ENCODE measurements at regions not wholly inside any gene's neighbourhood (a gene's known extent, or its start where the extent isn't known, plus 50 kb on each side); places are given as distances from the start of the nearest gene placed in this dataset.
"Not testable (repeated sequence)": the region's sequence is repeated elsewhere in the genome, so short reads cannot be mapped to it uniquely, and the experiment has no call there.

- DNase-seq = no peak
Measured at GRCh38 chr4:63302078-63302477, 1107.2 kb downstream of the TECRL start.

- DNase-seq = no peak
Measured at GRCh38 chr4:63296773-63297172, 1112.5 kb downstream of the TECRL start.

- DNase-seq = no peak
Measured at GRCh38 chr4:63275491-63275890, 1133.8 kb downstream of the TECRL start.

- no peak for DNase-seq
Measured at GRCh38 chr4:63269156-63269555, 1140.1 kb downstream of the TECRL start.

DNA sequence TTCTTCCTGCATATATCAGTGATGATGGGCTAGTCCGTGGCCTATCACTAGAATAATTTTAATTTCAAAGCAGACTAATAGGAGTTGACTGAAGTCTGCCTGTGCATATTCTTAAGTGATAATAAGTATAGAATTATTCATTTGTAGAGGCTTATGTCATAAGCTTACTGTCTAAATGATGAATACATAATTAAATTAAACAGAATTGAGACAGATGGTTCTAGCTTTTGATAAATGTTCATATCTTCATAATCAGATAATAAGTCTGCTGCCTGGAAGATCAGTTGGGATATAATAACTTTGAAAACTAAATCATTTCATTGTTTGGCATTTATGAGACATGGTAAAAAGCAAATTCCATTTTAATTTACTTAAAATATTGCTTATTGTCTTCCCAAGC is 1175.6 kb downstream of the TECRL start:
- DNase-seq = no peak

GRCh38 chr4:63232058-63232457 is 1177.2 kb downstream of the TECRL start:
- DNase-seq = no peak

- no peak for DNase-seq
Measured at GRCh38 chr4:63226229-63226628, 1183.0 kb downstream of the TECRL start.

DNA sequence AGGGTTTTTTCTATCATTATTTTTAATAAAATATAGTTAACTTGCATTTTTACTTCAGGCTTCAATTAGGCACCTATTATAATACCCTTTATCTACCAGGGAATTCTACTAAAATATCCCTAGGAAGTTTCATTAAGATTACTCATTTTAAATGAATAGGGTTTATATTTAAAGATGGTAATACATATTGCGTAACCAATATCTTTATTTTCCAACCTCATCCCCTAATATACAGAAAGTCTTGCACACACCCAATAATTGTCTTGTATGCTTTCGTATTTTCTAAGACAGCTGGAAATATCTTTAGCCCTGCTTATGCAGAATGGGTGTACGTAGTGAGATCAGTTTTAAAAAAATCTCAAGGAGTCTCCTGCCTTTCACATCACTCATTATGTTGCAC is 1186.8 kb downstream of the TECRL start:
- no peak for DNase-seq

- no peak for DNase-seq
Measured at GRCh38 chr4:63221477-63221876, 1187.8 kb downstream of the TECRL start.

DNA sequence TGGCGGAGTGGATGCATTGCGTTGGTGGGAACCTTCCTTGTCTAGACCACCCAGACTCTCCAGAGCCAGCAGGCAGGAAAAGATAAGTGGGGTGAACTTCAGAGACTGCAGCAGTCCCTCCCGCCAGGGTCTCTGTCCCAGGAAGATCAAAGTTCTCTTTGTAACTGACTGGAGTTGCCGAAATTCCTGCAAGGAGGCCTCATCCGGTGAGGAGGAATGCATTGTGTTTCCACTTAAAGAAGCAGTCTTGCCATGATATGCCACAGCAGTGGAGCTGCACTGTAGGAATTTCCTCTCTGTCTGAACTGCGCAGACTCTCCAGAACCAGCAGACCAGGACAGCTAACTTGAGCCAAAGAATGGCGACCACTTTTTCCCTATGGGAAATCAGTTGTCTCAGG is 1190.4 kb downstream of the TECRL start:
- no peak for DNase-seq

DNA sequence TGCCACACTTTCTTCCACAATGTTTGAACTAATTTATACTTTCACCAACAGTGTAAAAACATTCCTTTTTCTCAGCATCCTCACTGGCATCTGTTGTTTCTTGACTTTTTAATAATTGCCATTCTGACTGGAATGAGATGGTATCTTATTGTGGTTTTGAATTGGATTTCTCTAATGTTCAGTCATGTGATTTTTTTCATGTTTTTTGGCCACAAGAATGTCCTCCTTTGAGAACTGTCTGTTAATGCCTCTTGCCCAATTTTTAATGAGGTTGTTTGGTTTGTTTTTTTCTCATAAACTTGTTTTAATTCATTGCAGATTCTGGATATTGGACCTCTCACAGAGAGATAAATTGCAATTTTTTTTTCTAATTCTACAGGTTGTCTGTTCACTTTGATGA is 1195.2 kb downstream of the TECRL start:
- no peak for DNase-seq

DNA sequence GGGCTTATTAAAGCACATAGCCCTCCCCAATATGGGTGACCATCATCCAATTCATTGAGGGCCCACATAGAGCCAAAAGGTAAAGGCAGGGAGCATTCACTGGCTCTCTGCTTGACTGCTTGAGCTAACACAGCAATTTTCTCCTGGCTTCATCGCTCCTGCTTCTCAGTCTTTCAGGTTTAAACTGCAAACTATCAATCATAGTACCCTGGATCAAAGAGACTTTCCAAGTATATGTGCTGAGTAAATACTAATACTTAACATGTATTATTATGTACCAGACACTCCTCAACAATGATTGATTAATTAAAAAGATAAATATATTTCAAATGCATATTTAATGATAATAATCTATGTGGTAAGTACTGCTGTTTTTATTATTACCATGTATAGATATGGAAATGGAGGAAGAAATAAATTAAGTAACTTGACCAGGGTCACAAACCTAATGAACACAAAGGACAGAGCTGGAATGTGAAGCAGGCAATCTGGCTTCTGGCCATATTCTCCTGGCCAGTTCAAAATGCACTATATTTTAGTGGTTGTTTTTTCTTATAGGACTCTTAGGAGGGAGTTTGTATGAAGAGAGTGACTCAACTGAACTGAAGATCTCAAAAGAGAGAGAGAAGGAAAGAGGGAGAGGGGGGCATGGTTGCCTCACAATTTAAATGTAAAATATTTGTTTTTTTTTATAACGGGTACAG is 1197.3 kb downstream of the TECRL start:
- no peak for DNase-seq

- DNase-seq = no peak
Measured at GRCh38 chr4:63211375-63211774, 1197.9 kb downstream of the TECRL start.

- DNase-seq = not testable (repeated sequence)
Measured at GRCh38 chr4:63193029-63193428, 1216.2 kb downstream of the TECRL start.

GRCh38 chr4:63171341-63171740 is 1237.9 kb downstream of the TECRL start:
- no peak for DNase-seq

DNA sequence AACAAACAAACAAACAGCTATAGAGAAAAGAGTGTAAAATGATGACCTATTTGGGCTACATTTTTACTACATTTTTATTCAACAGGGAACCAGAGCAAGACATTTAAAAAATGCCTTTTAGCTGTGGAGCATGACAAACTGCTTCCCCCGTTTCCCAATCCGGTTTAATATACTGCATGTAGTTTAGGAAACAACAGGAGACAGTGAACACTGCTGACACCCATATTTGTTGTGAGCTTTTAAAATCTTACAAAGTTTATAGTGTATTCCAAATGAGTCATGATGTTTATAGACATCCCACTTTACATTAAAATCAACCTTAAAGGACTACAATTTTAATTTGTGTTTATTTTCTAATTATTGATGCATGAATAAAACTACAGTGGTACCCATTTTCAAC is 1238.3 kb downstream of the TECRL start:
- no peak for DNase-seq

GRCh38 chr4:63169836-63170235 is 1239.4 kb downstream of the TECRL start:
- DNase-seq = no peak

DNA sequence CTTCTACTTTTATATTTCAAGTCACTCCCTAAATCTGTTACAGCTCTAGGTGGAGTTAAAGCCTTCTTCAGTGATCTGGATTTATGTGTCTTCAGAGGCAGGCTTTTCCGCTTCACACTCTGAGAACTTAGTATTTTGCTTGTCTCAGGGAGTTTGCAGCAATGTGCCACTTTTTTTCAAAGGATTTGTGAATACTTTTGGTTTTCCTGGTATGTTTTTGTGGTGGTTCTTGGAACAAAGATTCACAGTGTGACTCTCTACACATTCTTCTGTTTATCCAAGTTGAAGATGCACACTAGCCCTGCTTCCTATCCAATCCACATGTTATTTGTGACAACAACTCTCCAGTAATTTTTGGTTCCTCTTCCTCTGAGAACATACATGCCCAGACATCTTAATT is 1253.7 kb downstream of the TECRL start:
- no peak for DNase-seq

DNA sequence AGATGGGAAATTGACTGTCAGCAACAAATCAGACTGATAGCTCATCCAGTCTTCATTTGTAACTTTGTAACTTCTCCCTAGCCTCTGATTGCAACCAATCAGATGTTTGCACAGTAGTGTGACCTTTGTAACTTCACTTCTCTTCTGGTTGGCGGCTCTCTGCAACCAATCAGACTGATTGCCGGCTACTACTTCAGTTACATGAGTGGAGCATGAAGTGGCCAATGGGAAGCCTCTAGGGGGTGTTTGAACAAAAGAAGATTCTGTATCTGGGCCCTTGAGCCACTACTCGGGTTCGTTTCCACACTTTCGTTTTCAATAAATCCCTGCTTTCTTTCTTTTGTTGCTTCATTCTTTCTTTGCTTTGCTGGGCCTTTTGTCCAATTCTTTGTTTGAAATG is 1285.8 kb downstream of the TECRL start:
- DNase-seq = no peak

GRCh38 chr4:63122955-63123354 is 1286.3 kb downstream of the TECRL start:
- no peak for DNase-seq

GRCh38 chr4:63106600-63106999 is 1302.7 kb downstream of the TECRL start:
- no peak for DNase-seq

DNA sequence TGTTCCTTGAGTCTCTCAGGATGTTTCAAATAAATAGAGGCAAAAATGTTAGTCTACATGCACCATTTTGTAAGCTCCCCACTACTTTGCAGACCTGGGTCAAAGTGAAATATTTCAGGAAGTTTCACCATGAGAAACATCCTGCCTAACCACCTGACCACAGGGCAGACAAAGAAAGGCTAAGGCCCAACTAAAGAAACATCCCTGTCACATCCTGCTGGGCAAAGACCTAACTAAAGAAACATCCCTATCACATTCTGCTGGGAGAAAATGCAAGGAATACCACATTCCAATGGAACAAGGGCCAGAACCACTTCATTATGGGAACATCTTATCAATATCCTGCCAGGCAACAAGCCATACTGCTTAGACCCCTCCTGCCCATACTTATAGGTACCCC is 1303.4 kb downstream of the TECRL start:
- no peak for DNase-seq

DNA sequence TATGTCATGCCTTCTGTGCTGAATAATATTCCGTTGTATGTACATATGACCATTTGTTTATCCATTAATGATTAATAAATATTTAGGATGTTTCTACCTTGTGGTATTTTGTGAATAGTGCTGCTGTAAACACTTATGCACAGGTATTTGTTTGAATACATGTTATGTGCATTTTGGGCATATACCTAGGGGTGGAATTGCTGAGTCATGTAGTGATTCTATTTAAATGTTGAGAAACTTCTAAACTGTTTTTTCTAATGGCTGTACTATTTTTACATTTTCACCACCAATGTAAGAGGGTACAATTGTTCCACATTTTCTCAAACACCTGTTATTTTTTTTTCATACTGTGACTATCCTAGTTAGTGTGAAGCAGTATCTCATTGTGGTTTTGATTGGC is 1318.6 kb downstream of the TECRL start:
- DNase-seq = no peak

DNA sequence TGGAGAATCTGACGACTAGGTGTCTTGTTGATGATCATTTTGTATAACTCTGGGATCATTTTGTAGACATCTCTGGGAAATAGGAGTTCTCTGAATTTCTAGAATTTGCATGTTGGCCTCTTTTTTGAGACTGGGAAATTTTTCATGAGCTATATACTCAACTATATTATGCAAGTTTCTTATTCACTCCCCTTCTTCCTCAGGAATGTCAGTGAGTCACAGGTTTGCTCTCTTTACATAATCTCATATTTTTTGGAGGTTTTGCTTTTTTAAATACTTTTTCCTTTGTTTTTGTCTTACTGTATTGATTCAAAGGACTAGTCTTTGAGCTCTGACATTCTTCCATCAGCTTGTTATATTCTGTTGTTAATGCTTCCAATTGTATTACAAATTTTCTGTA is 1324.2 kb downstream of the TECRL start:
- DNase-seq = no peak
